ENCODE measurements at regions not wholly inside any gene's neighbourhood (a gene's known extent, or its start where the extent isn't known, plus 50 kb on each side); places are given as distances from the start of the nearest gene placed in this dataset.

- no peak overlapping the region for H3K27ac Mint-ChIP-seq
- CTCF ChIA-PET: no interaction called here
- no peak for DNase-seq
- H3K36me3 Mint-ChIP-seq (ENCODE audit: low read depth): no peaks in the 10 kb centered on the region
- no peaks in the 10 kb centered on the region for H3K4me1 Mint-ChIP-seq (ENCODE audit: low read depth)
- intact Hi-C loops (cut with micrococcal nuclease): no loop called here
- H3K27me3 Mint-ChIP-seq (ENCODE audit: low read depth): peaks cover 4% of the 10 kb centered on the region
- no peaks in the 10 kb centered on the region for H3K9me3 Mint-ChIP-seq
- no peak overlapping the region for H3K4me3 Mint-ChIP-seq
Observed at GRCh38 chr1:209305221-209305954, 278.1 kb upstream of the CAMK1G start.

DNA sequence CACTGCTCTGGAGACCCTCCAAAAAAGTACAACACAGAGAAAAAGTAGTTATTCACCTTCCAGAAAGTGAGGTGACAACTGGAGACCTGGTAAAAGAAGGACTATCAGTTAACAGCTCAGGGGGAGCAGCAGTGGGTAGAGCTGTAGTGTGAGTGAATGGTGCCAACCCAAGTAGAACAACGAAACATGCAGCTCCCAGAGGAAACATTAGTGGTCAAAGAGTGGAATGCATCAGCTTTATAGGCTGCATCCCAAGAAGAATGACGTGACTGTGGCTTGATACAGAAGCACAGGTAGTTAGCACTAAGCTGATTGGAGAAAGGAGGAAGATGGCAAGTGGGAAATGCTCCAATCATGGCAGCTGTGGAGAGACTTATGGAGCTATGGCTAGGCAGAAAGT lies 275.7 kb upstream of the CAMK1G start:
- no peak for DNase-seq
- intact Hi-C loops (cut with micrococcal nuclease): no loop called here
- Mint-ChIP-seq H3K27ac (no peak overlapping the region), H3K9me3 (no peaks in the 10 kb centered on the region), H3K27me3 (ENCODE audit: low read depth) (peaks cover 2% of the 10 kb centered on the region), H3K36me3 (ENCODE audit: low read depth) (no peaks in the 10 kb centered on the region), H3K4me1 (ENCODE audit: low read depth) (no peaks in the 10 kb centered on the region), H3K4me3 (no peak overlapping the region)
- CTCF ChIA-PET: interaction anchor here (0.6 kb wide), 2 partner anchors 566 to 810 kb away, joined by 3 read pairs; no protein-coding TSS in a partner anchor

GRCh38 chr1:209309198-209309597 lies 274.3 kb upstream of the CAMK1G start:
- intact Hi-C loops (cut with micrococcal nuclease): no loop called here
- no peak for DNase-seq
- no peaks in the 10 kb centered on the region for H3K36me3 Mint-ChIP-seq (ENCODE audit: low read depth)
- H3K9me3 Mint-ChIP-seq: no peaks in the 10 kb centered on the region
- CTCF ChIA-PET: no interaction called here
- H3K27me3 Mint-ChIP-seq (ENCODE audit: low read depth): peaks cover 2% of the 10 kb centered on the region
- H3K4me1 Mint-ChIP-seq (ENCODE audit: low read depth): no peaks in the 10 kb centered on the region
- H3K27ac Mint-ChIP-seq: no peak overlapping the region
- H3K4me3 Mint-ChIP-seq: no peak overlapping the region

GRCh38 chr1:209311770-209312169 lies 271.7 kb upstream of the CAMK1G start:
- no peak overlapping the region for H3K27ac Mint-ChIP-seq
- H3K4me3 Mint-ChIP-seq: no peak overlapping the region
- DNase-seq: no peak
- CTCF ChIA-PET: no interaction called here
- intact Hi-C loops (cut with micrococcal nuclease): no loop called here
- H3K36me3 Mint-ChIP-seq (ENCODE audit: low read depth): no peaks in the 10 kb centered on the region
- H3K27me3 Mint-ChIP-seq (ENCODE audit: low read depth): no peaks in the 10 kb centered on the region
- no peaks in the 10 kb centered on the region for H3K4me1 Mint-ChIP-seq (ENCODE audit: low read depth)
- no peaks in the 10 kb centered on the region for H3K9me3 Mint-ChIP-seq

- CTCF ChIA-PET: interaction anchor here (0.6 kb wide), 1 partner anchor 16 kb away, joined by 4 read pairs; no protein-coding TSS in a partner anchor
Observed at GRCh38 chr1:209316929-209317328, 266.6 kb upstream of the CAMK1G start.

DNA sequence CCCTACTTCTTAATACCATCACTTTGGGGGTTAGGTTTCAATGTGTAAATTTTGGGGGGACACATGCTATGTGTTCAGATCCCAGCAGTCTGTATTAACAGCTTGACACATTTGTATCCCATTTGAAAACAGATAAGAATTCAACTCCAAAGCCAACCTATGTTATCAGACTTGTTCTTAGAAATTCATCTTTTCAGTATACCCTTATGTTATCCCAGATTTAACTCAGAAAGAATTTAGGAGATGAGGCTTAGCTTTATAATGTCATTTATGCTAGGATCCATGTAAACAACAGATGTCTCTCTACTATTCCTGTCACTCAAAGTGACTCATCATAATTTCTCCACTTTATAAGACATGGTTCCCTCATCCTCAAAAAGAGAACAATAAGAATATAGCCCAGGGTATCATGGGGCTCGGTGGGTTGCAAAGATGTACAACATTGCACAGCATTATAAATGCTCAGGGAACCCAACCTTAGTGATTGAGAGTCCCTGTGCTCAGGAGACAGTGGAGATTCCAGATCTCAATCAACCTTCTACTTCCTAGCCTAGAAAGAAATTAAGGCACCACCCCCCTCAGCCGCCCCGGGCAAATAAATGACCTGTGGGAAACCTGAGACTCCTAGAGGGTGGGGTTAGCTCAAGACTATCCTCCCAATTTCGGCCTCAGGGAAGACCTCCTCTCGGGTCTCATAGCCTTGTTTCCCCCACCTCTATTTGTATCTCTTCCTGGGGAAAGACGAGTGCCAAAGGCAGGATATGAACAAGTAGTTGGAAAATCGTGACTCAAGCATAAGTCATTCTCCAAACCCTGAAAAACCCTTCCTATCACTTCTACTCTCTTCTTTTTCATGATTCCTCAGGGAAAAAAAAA lies 265.1 kb upstream of the CAMK1G start:
- no peak overlapping the region for H3K27ac Mint-ChIP-seq
- CTCF ChIA-PET: no interaction called here
- no peaks in the 10 kb centered on the region for H3K36me3 Mint-ChIP-seq (ENCODE audit: low read depth)
- no peaks in the 10 kb centered on the region for H3K27me3 Mint-ChIP-seq (ENCODE audit: low read depth)
- H3K4me3 Mint-ChIP-seq: no peak overlapping the region
- intact Hi-C loops (cut with micrococcal nuclease): no loop called here
- no peaks in the 10 kb centered on the region for H3K9me3 Mint-ChIP-seq
- DNase-seq: no peak
- H3K4me1 Mint-ChIP-seq (ENCODE audit: low read depth): no peaks in the 10 kb centered on the region

More at GRCh38 chr1:209316929-209317328, 266.6 kb upstream of the CAMK1G start:
- H3K36me3 Mint-ChIP-seq (ENCODE audit: low read depth): no peaks in the 10 kb centered on the region
- no peaks in the 10 kb centered on the region for H3K27me3 Mint-ChIP-seq (ENCODE audit: low read depth)
- no peak overlapping the region for H3K27ac Mint-ChIP-seq
- intact Hi-C loops (cut with micrococcal nuclease): no loop called here
- H3K4me1 Mint-ChIP-seq (ENCODE audit: low read depth): no peaks in the 10 kb centered on the region
- no peaks in the 10 kb centered on the region for H3K9me3 Mint-ChIP-seq
- no peak for DNase-seq
- H3K4me3 Mint-ChIP-seq: no peak overlapping the region

DNA sequence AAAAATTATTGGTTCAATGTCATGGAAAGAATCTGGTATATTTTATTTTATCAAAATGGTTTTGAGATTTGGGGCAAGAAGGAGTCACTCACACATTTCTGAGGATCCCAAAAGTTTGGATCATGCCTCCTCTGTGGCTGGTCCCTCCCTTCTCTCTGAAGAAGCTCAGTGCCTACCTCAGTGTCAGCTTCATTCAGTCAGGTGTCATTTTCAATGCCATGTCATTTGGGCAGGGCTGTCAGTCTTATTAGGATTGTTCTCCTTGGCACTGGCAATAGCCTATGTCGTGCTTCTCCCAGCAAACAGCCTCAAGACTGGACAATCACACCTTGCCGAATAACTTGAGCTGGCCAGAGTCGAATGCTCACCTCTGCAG lies 264.5 kb upstream of the CAMK1G start:
- H3K27me3 Mint-ChIP-seq (ENCODE audit: low read depth): no peaks in the 10 kb centered on the region
- no peaks in the 10 kb centered on the region for H3K36me3 Mint-ChIP-seq (ENCODE audit: low read depth)
- no peaks in the 10 kb centered on the region for H3K9me3 Mint-ChIP-seq
- DNase-seq: no peak
- CTCF ChIA-PET: no interaction called here
- no peak overlapping the region for H3K4me3 Mint-ChIP-seq
- intact Hi-C loops (cut with micrococcal nuclease): no loop called here
- H3K4me1 Mint-ChIP-seq (ENCODE audit: low read depth): no peaks in the 10 kb centered on the region
- H3K27ac Mint-ChIP-seq: no peak overlapping the region

DNA sequence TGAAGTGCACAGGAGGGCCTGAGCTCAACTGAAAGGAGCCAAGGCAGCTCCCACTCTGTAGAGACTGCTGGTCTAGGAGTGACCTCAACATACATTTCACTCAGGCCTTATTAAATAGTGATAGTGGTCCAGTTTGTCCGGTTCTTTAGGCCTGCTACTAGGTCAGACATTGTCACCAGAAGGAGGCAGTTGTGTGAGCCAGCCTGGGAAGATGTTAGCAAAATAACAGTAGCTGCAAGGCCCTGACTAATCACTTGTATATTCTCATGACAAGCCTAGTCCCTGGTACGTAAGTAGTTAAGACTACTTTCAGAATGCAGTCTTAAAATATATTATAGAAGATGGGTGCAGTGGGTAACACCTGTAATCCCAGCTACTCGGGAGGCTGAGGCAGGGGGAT lies 264.0 kb upstream of the CAMK1G start:
- Mint-ChIP-seq H3K27me3 (ENCODE audit: low read depth) (no peaks in the 10 kb centered on the region), H3K27ac (no peak overlapping the region), H3K9me3 (no peaks in the 10 kb centered on the region), H3K4me1 (ENCODE audit: low read depth) (no peaks in the 10 kb centered on the region), H3K36me3 (ENCODE audit: low read depth) (no peaks in the 10 kb centered on the region), H3K4me3 (no peak overlapping the region)
- CTCF ChIA-PET: interaction anchor here (0.6 kb wide), 1 partner anchor 376 kb away, joined by 3 read pairs; no protein-coding TSS in a partner anchor
- no peak for DNase-seq
- intact Hi-C loops (cut with micrococcal nuclease): no loop called here

- peaks cover 2% of the 10 kb centered on the region for H3K27me3 Mint-ChIP-seq (ENCODE audit: low read depth)
- no peak for DNase-seq
- H3K9me3 Mint-ChIP-seq: no peaks in the 10 kb centered on the region
- H3K4me1 Mint-ChIP-seq (ENCODE audit: low read depth): no peaks in the 10 kb centered on the region
- H3K27ac Mint-ChIP-seq: no peak overlapping the region
- H3K36me3 Mint-ChIP-seq (ENCODE audit: low read depth): no peaks in the 10 kb centered on the region
- CTCF ChIA-PET: no interaction called here
- H3K4me3 Mint-ChIP-seq: no peak overlapping the region
- intact Hi-C loops (cut with micrococcal nuclease): no loop called here
Observed at GRCh38 chr1:209323743-209324142, 259.8 kb upstream of the CAMK1G start.

DNA sequence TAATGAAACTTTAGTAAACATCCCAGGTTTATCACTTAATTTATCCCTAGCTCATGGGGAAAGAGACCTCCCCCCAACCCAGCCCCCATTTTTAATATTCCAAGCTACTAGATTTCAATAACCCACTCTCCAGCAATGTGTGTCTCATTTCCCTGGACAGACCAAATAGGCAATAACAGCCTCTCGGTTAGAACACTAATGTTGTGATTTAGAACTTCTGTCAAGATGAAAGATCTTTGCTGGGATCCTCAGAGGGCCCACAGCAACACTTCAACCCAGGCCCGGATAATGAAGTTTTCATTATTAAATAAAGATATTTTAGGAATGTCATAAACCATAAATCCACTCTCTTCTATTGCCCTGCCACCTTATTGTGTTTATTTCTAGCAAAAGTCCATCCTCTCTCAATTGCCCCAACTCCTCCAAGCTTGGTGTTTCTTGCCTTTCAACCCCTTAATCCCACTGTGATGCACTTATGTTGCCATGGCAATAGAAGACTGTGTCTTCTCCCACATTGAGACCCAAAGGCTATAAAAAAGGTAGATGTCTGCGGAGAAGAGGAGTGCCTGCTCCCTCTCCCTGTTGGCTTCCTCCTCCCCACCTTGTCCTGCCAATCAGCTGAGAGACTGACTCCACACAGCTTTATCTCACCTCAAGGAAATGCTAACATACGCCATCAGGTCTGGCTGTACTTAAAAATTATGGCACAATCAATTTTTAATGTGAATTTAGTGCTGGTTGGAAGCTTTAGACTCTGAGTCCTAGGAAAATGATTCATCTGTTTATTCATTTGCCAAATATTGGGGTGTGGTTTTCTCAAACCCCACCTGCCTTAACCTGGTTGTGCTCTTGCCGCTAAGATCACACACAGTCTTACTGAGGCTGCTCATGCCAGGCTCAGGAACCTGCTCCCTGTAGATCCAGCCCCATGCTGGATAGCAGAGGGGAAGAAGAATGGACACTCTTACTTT lies 258.3 kb upstream of the CAMK1G start:
- Mint-ChIP-seq H3K27me3 (ENCODE audit: low read depth) (peaks cover 2% of the 10 kb centered on the region), H3K9me3 (no peaks in the 10 kb centered on the region), H3K4me1 (ENCODE audit: low read depth) (no peaks in the 10 kb centered on the region), H3K27ac (no peak overlapping the region), H3K36me3 (ENCODE audit: low read depth) (no peaks in the 10 kb centered on the region), H3K4me3 (no peak overlapping the region)
- no peak for DNase-seq
- CTCF ChIA-PET: no interaction called here
- intact Hi-C loops (cut with micrococcal nuclease): no loop called here

- DNase-seq: no peak
- CTCF ChIA-PET: no interaction called here
- Mint-ChIP-seq H3K4me1 (ENCODE audit: low read depth) (no peaks in the 10 kb centered on the region), H3K36me3 (ENCODE audit: low read depth) (no peaks in the 10 kb centered on the region), H3K9me3 (no peaks in the 10 kb centered on the region), H3K4me3 (no peak overlapping the region), H3K27me3 (ENCODE audit: low read depth) (peaks cover 2% of the 10 kb centered on the region), H3K27ac (no peak overlapping the region)
- intact Hi-C loops (cut with micrococcal nuclease): no loop called here
Observed at GRCh38 chr1:209326076-209326475, 257.4 kb upstream of the CAMK1G start.

DNA sequence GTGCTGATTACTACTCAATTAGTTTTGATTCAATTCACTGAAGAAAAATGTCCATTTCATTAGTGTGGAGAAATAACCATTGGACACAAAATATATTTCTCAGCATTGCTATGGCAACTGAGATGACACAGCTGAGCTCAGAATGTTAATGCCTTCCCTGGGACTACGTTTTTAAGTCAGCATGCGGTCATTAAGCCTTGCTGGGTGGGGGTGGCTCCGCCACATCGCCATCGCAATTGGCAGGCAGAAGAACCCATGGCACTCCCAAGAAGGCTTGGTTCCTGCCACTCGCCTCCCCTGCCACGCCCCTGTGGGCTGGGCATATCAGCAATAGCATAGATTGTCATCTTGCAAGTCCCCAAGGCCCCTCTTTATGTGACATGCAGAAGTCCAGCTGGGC lies 256.7 kb upstream of the CAMK1G start:
- peaks cover 2% of the 10 kb centered on the region for H3K27me3 Mint-ChIP-seq (ENCODE audit: low read depth)
- H3K4me3 Mint-ChIP-seq: no peak overlapping the region
- no peak overlapping the region for H3K27ac Mint-ChIP-seq
- CTCF ChIA-PET: no interaction called here
- H3K4me1 Mint-ChIP-seq (ENCODE audit: low read depth): no peaks in the 10 kb centered on the region
- H3K9me3 Mint-ChIP-seq: no peaks in the 10 kb centered on the region
- intact Hi-C loops (cut with micrococcal nuclease): no loop called here
- H3K36me3 Mint-ChIP-seq (ENCODE audit: low read depth): no peaks in the 10 kb centered on the region
- DNase-seq: no peak

Data from activated naive CD4-positive, alpha-beta T cell treated with anti-CD3 and anti-CD28 coated beads for 36 hours (primary cell).